Osteoblast (primary cell): ENCODE measurements at regions not wholly inside any gene's neighbourhood (a gene's known extent, or its start where the extent isn't known, plus 50 kb on each side); places are given as distances from the start of the nearest gene placed in this dataset.

ENCODE experiments used
- DNase-seq: peaks from one replicate; pipeline ENCODE4 v3.0.0; 2011; ENCODE audit warnings: low spot score, mixed read lengths; ENCODE audit not compliant: insufficient read length; ENCODE audit errors: missing footprints
- H2AFZ ChIP-seq: 2 replicates; pipeline ENCODE4 v1.6.0; 2011; ENCODE audit warnings: mild to moderate bottlenecking, low read length
- H3K27ac ChIP-seq: 2 replicates; pipeline ENCODE4 v1.5.1; 2011; ENCODE audit warnings: mild to moderate bottlenecking, low read depth, low read length, moderate library complexity
- H3K27me3 ChIP-seq: 2 replicates; pipeline ENCODE4 v1.6.0; 2012; ENCODE audit warnings: mild to moderate bottlenecking, control low read depth, inconsistent platforms, low read length, moderate library complexity; ENCODE audit not compliant: insufficient read depth
- H3K36me3 ChIP-seq: 2 replicates; pipeline ENCODE4 v1.5.1; 2011; ENCODE audit warnings: mild to moderate bottlenecking, low read length, control low read depth, moderate library complexity; ENCODE audit not compliant: insufficient read depth
- H3K4me1 ChIP-seq: 2 replicates; pipeline ENCODE4 v1.5.1; 2011; ENCODE audit warnings: mild to moderate bottlenecking, low read length, control low read depth, moderate library complexity; ENCODE audit not compliant: insufficient read depth
- H3K4me2 ChIP-seq: 2 replicates; pipeline ENCODE4 v1.6.0; 2011; ENCODE audit warnings: mild to moderate bottlenecking, low read length; ENCODE audit not compliant: insufficient read depth
- H3K4me3 ChIP-seq: fragments of 200-600 bp; sonication (generic); 3 replicates; pipeline ENCODE4 v1.5.1; 2012; ENCODE audit warnings: mild to moderate bottlenecking, low read length, inconsistent platforms; ENCODE audit not compliant: insufficient read depth
- H3K79me2 ChIP-seq: 2 replicates; pipeline ENCODE4 v1.6.0; 2012; ENCODE audit warnings: mild to moderate bottlenecking, low read length, control low read depth, inconsistent platforms; ENCODE audit not compliant: insufficient read depth
- H3K9me3 ChIP-seq: 2 replicates; pipeline ENCODE4 v1.5.1; 2011; ENCODE audit warnings: low read depth, low read length, control low read depth
- H4K20me1 ChIP-seq: 2 replicates; pipeline ENCODE4 v1.6.0; 2012; ENCODE audit warnings: mild to moderate bottlenecking, low read length, control low read depth; ENCODE audit not compliant: insufficient read depth
- TF ChIP-seq, protein P1 (sequence below): IDR thresholded peaks from 2 replicates; pipeline ENCODE4 v1.5.1; 2011; ENCODE audit warnings: mild to moderate bottlenecking, low read depth, low read length, moderate library complexity; ENCODE audit errors: extremely low read depth

DNA sequence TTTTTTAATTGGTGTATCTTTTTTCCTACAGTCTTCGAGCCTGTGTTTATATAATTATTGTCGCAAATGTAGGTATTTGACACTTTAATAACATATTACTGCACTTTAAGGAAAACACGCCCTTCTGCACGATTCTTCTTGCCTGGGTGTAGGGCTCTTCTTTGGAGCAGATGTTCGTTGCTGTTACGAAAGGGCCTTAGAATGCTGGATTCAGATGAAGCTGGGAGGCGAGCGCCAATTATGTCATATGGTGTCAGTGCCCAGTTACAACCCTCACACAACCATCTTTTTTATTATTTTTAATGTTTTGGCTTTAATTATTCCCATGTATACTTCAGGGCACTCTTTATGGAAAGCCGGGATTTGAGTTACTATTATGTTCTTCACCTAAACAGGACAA lies 553.0 kb downstream of the EBF1 start:
- Histone ChIP-seq H3K4me2 (no peak overlapping the region), H3K4me1 (peaks cover 15% of the 10 kb centered on the region), H3K27ac (no peak overlapping the region), H3K9me3 (no peaks in the 10 kb centered on the region), H3K36me3 (no peaks in the 10 kb centered on the region), H4K20me1 (no peaks in the 10 kb centered on the region), H2AFZ (no peak overlapping the region), H3K79me2 (no peaks in the 10 kb centered on the region), H3K27me3 (no peaks in the 10 kb centered on the region), H3K4me3 (no peak overlapping the region)
- TF ChIP-seq, protein P1, sequence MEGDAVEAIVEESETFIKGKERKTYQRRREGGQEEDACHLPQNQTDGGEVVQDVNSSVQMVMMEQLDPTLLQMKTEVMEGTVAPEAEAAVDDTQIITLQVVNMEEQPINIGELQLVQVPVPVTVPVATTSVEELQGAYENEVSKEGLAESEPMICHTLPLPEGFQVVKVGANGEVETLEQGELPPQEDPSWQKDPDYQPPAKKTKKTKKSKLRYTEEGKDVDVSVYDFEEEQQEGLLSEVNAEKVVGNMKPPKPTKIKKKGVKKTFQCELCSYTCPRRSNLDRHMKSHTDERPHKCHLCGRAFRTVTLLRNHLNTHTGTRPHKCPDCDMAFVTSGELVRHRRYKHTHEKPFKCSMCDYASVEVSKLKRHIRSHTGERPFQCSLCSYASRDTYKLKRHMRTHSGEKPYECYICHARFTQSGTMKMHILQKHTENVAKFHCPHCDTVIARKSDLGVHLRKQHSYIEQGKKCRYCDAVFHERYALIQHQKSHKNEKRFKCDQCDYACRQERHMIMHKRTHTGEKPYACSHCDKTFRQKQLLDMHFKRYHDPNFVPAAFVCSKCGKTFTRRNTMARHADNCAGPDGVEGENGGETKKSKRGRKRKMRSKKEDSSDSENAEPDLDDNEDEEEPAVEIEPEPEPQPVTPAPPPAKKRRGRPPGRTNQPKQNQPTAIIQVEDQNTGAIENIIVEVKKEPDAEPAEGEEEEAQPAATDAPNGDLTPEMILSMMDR, result no peak
- no peak for DNase-seq

GRCh38 chr5:158545949-158546530 lies 553.7 kb downstream of the EBF1 start:
- Histone ChIP-seq H3K27me3 (no peaks in the 10 kb centered on the region), H4K20me1 (no peaks in the 10 kb centered on the region), H3K4me1 (peaks cover 15% of the 10 kb centered on the region), H3K79me2 (no peaks in the 10 kb centered on the region), H3K9me3 (no peaks in the 10 kb centered on the region), H3K4me3 (no peak overlapping the region), H3K4me2 (no peak overlapping the region), H3K27ac (no peak overlapping the region), H2AFZ (no peak overlapping the region), H3K36me3 (no peaks in the 10 kb centered on the region)
- no peak for DNase-seq
- TF ChIP-seq, protein P1, result no peak

DNA sequence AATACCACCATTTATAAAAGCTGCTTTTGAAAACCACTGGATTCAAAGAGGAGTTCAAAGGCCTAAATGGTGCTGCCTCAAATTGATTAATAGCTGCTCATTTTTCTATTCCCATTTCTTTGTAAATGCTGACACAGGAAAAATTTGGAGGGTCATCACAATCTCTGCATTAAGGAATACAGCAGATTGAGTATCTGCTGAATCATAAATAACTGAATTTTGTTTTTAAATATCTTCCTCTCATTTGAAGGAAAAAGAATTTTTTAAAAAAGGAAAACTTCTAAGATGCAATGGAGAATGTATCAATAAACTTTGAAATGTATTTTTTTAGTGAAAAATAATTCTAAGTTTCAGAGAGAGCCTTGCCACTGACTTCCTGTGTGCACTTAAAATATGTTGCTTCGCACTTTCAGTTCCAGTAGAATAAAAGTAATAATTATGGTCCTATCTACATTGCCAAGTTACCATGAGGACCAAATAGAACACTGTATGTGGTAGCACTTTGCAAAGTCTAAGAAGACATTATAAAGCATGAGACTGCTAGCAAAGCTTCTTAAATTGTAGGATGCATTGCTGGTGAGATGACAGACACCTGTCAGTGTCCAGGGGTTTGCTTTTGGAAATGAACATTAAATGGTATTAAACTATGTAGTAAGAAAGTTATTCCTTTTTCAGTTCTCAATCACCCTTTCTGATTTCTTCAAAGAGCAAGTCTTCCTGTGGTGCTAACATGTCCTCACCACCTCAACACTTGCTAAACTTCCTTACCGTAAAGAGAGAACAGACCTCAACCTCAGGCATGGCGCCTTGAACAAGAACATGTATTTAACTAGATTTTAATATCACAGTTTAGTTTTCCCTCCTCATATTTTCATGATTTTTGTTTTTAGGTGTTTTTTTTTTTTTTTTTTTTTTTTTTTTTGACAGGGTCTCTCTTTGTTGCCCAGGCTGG lies 555.1 kb downstream of the EBF1 start:
- Histone ChIP-seq H3K4me1 (peaks cover 15% of the 10 kb centered on the region), H3K27me3 (no peaks in the 10 kb centered on the region), H4K20me1 (no peaks in the 10 kb centered on the region), H3K36me3 (no peaks in the 10 kb centered on the region), H3K4me2 (peak overlapping the region; percentile 63), H3K79me2 (no peaks in the 10 kb centered on the region), H3K27ac (peak overlapping the region; percentile 84), H3K9me3 (no peaks in the 10 kb centered on the region), H2AFZ (no peak overlapping the region), H3K4me3 (no peak overlapping the region)
- TF ChIP-seq, protein P1, result no peak
- DNase-seq, result no peak
